ENCODE measurements at regions not wholly inside any gene's neighbourhood (a gene's known extent, or its start where the extent isn't known, plus 50 kb on each side); places are given as distances from the start of the nearest gene placed in this dataset.

- POLR2A ChIA-PET, result no interaction called here
- no peak overlapping the region for H3K4me2 ChIP-seq
- H3K36me3 ChIP-seq (replicated peaks in 1 of 2; ENCODE audit: control insufficient read depth in 1 of 2, insufficient read depth in 2 of 2, low read length in 1 of 2), result no peaks in the 10 kb centered on the region
- H3K4me3 ChIP-seq (ENCODE audit: low read depth in 2 of 2, low read length in 1 of 2), result no peak overlapping the region
- H2AFZ ChIP-seq (ENCODE audit: low read depth), result no peak overlapping the region
- peak overlapping the region in 1 of 2 experiments; percentile 98; a peak in 1 of 4 replicates for H3K27ac ChIP-seq (ENCODE audit: low read depth in 2 of 2, low read length in 1 of 2)
- no peaks in the 10 kb centered on the region for H3F3A ChIP-seq (replicated peaks; ENCODE audit: insufficient read depth)
- H3K79me2 ChIP-seq (ENCODE audit: insufficient read depth), result no peaks in the 10 kb centered on the region
- no peak overlapping the region for H3K9ac ChIP-seq
- H3K9me2 ChIP-seq, result no peaks in the 10 kb centered on the region
- CTCF ChIA-PET, result interaction anchor here (0.7 kb wide), 1 partner anchor 95 kb away, joined by 3 read pairs; no protein-coding TSS in a partner anchor
- H4K20me1 ChIP-seq (ENCODE audit: insufficient read depth), result no peaks in the 10 kb centered on the region
- DNase-seq, result no peak
- no peaks in the 10 kb centered on the region for H3K9me3 ChIP-seq
- H3K27me3 ChIP-seq (ENCODE audit: insufficient read depth), result no peaks in the 10 kb centered on the region
- 67% methylated on average over 2 of the region's 2 CpGs for WGBS (ENCODE audit: low lambda C conversion rate)
- H3K4me1 ChIP-seq (ENCODE audit: control insufficient read depth in 1 of 2, insufficient read depth in 2 of 2, low read depth in 1 of 2, low read length in 1 of 2), result peaks cover 0 to 59% of the 10 kb centered on the region in 2 experiments; a peak in 2 of 4 replicates
- no peak for TF ChIP-seq ZBTB33 (IDR thresholded peaks at IDR 0.05; ENCODE audit: borderline replicate concordance, low read depth)
- no peak for TF ChIP-seq NRF1 (IDR thresholded peaks at IDR 0.05; ENCODE audit: low read depth, low read length)
- no peak for TF ChIP-seq SMC3 (IDR thresholded peaks at IDR 0.05; ENCODE audit: low read depth, low read length)
- no peak for TF ChIP-seq USF2 (IDR thresholded peaks at IDR 0.05; ENCODE audit: borderline replicate concordance, low read depth, low read length)
- TF ChIP-seq NFIC (IDR thresholded peaks at IDR 0.05; ENCODE audit: borderline replicate concordance), result no peak
- TF ChIP-seq FOSL2 (IDR thresholded peaks at IDR 0.05; ENCODE audit: borderline replicate concordance, low read depth), result no peak
These were observed 101.8 kb upstream of the ALDH1A3 start for GRCh38 chr15:100777821-100778220.

GRCh38 chr15:100778831-100779288 is 100.8 kb upstream of the ALDH1A3 start:
- 98% methylated on average over 5 of the region's 18 CpGs for WGBS (ENCODE audit: low lambda C conversion rate)
- Histone ChIP-seq H3K27me3 (ENCODE audit: insufficient read depth) (no peaks in the 10 kb centered on the region), H3K4me2 (no peak overlapping the region), H3K9ac (no peak overlapping the region), H3K4me1 (ENCODE audit: control insufficient read depth in 1 of 2, insufficient read depth in 2 of 2, low read depth in 1 of 2, low read length in 1 of 2) (peaks cover 0 to 61% of the 10 kb centered on the region in 2 experiments; a peak in 2 of 4 replicates), H3K4me3 (ENCODE audit: low read depth in 2 of 2, low read length in 1 of 2) (no peak overlapping the region), H3K9me3 (no peaks in the 10 kb centered on the region), H3K9me2 (no peaks in the 10 kb centered on the region), H4K20me1 (ENCODE audit: insufficient read depth) (no peaks in the 10 kb centered on the region), H3K27ac (ENCODE audit: low read depth in 2 of 2, low read length in 1 of 2) (peak overlapping the region in 1 of 2 experiments; percentile 98; a peak in 1 of 4 replicates), H2AFZ (ENCODE audit: low read depth) (no peak overlapping the region), H3F3A (replicated peaks; ENCODE audit: insufficient read depth) (no peaks in the 10 kb centered on the region), H3K36me3 (replicated peaks in 1 of 2; ENCODE audit: control insufficient read depth in 1 of 2, insufficient read depth in 2 of 2, low read length in 1 of 2) (no peaks in the 10 kb centered on the region), H3K79me2 (ENCODE audit: insufficient read depth) (no peaks in the 10 kb centered on the region)
- no peak for TF ChIP-seq GABPA (IDR thresholded peaks at IDR 0.05; ENCODE audit: low read depth)
- no peak for TF ChIP-seq FOXM1 (IDR thresholded peaks at IDR 0.05; ENCODE audit: low read depth)
- TF ChIP-seq CTCF (IDR thresholded peaks at IDR 0.05), result no peak
- no peak for TF ChIP-seq MAX (IDR thresholded peaks at IDR 0.05; ENCODE audit: low read depth)
- no peak for TF ChIP-seq REST (IDR thresholded peaks at IDR 0.05; ENCODE audit: low read depth, low read length)
- no peak for TF ChIP-seq RXRA (IDR thresholded peaks at IDR 0.05; ENCODE audit: borderline replicate concordance, low read depth)
- no peak for TF ChIP-seq YY1 (IDR thresholded peaks at IDR 0.05; ENCODE audit: low read depth)
- no peak for TF ChIP-seq TAF1 (IDR thresholded peaks at IDR 0.05; ENCODE audit: borderline replicate concordance, low read depth, low read length)
- TF ChIP-seq POLR2AphosphoS5 (IDR thresholded peaks at IDR 0.05; ENCODE audit: low read depth, low read length), result no peak
- no peak for TF ChIP-seq TEAD4 (IDR thresholded peaks at IDR 0.05; ENCODE audit: borderline replicate concordance, insufficient read depth)
- TF ChIP-seq GATA2 (CRISPR knock-in tag; IDR thresholded peaks at IDR 0.05), result no peak
- TF ChIP-seq EP300 (IDR thresholded peaks at IDR 0.05; ENCODE audit: borderline replicate concordance in 1 of 2, low read depth in 1 of 2, low read length in 1 of 2), result no peak
- TF ChIP-seq CHD2 (IDR thresholded peaks at IDR 0.05; ENCODE audit: low read length, partially characterized antibody), result no peak
- ChIA-PET CTCF (no interaction called here), POLR2A (no interaction called here)
- DNase-seq, result no peak
